Cardiac fibroblast (primary cell): ENCODE measurements at regions not wholly inside any gene's neighbourhood (a gene's known extent, or its start where the extent isn't known, plus 50 kb on each side); places are given as distances from the start of the nearest gene placed in this dataset.
A peak's percentile ranks its signal among the peaks of the same experiment; 100 is the strongest.

Experiments used
- DNase-seq, 2 donors: peaks; one replicate each; pipeline versions ENCODE4 v3.0.0 to v3.0.0-alpha.2; 2010; ENCODE audit warnings: low read depth in 2 of 2
- H3K4me3 ChIP-seq, 2 donors: replicated peaks in 1 of 2; 1 replicate in 1 of 2; 2 replicates in 1 of 2; pipeline ENCODE4 v1.5.1; 2011; ENCODE audit warnings: low read depth in 2 of 2, low read length in 2 of 2, mild to moderate bottlenecking in 2 of 2, moderate library complexity in 1 of 2
- CTCF ChIP-seq: IDR thresholded peaks from one replicate; pipeline ENCODE4 v1.5.1; 2011; ENCODE audit warnings: low read depth, mild to moderate bottlenecking, low read length, inconsistent platforms

GRCh38 chr1:47656719-47657685, 219.2 kb downstream of the FOXD2 start:
- TF ChIP-seq CTCF, result no peak
- no peak overlapping the region for H3K4me3 ChIP-seq
- peak; percentile 48 to 76 for DNase-seq

GRCh38 chr1:47658161-47658920, 220.5 kb downstream of the FOXD2 start:
- no peak for DNase-seq
- H3K4me3 ChIP-seq, result no peak overlapping the region
- TF ChIP-seq CTCF, result no peak

- no peak for TF ChIP-seq CTCF
- no peak overlapping the region for H3K4me3 ChIP-seq
These were observed 221.3 kb downstream of the FOXD2 start for GRCh38 chr1:47659146-47659545.

GRCh38 chr1:47660622-47661021, 222.8 kb downstream of the FOXD2 start:
- no peak overlapping the region for H3K4me3 ChIP-seq
- TF ChIP-seq CTCF, result no peak
- no peak for DNase-seq

More at GRCh38 chr1:47659146-47659545, 221.3 kb downstream of the FOXD2 start:
- DNase-seq, result no peak

GRCh38 chr1:47661040-47661439, 223.2 kb downstream of the FOXD2 start:
- no peak overlapping the region for H3K4me3 ChIP-seq
- no peak for DNase-seq
- TF ChIP-seq CTCF, result no peak

GRCh38 chr1:47662068-47662467, 224.2 kb downstream of the FOXD2 start:
- no peak overlapping the region for H3K4me3 ChIP-seq
- no peak for TF ChIP-seq CTCF
- DNase-seq, result no peak
